Keratinocyte (primary cell): ENCODE measurements at regions not wholly inside any gene's neighbourhood (a gene's known extent, or its start where the extent isn't known, plus 50 kb on each side); places are given as distances from the start of the nearest gene placed in this dataset.

Source experiments
- CTCF ChIP-seq, 3 experiments: IDR thresholded peaks in 1 of 3; conservative IDR thresholded peaks in 1 of 3; optimal IDR thresholded peaks in 1 of 3; 2 replicates in 2 of 3; 3 replicates in 1 of 3; pipeline versions ENCODE3 to v1.5.1; 2011; ENCODE audit warnings: low read length in 3 of 3, mild to moderate bottlenecking in 3 of 3, moderate library complexity in 2 of 3, control low read depth in 1 of 3, inconsistent platforms in 1 of 3; ENCODE audit not compliant: insufficient read depth in 2 of 3; ENCODE audit errors: extremely low read depth in 1 of 3
- EZH2 ChIP-seq: IDR thresholded peaks from one replicate; pipeline ENCODE4 v1.6.1; 2012; ENCODE audit warnings: inconsistent platforms, mild to moderate bottlenecking, low read length, moderate library complexity

DNA sequence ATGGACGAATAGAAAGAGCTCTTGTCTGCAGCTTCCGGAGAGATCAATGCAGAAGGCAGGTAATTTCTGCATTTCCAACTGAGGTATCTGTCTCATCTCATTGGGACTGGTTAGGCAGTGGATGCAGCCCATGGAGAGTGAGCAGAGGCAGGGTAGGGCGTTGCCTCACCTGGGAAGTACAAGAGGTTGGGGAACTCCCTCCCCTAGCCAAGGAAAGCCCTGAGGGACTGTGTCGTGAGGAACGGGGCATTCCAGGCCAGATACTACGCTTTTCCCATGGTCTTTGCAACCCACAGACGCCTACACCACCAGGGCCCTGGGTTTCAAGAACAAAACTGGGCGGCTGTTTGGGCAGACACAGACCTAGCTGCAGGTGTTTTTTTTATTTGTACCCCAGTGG, 186.3 kb downstream of the ETV1 start:
- no peak for TF ChIP-seq CTCF (optimal IDR thresholded peaks at IDR 0.05 in 1 of 3, IDR thresholded peaks at IDR 0.05 in 1 of 3, conservative IDR thresholded peaks at IDR 0.05 in 1 of 3; ENCODE audit: extremely low read depth in 1 of 3, insufficient read depth in 2 of 3, low read length in 3 of 3)
- no peak for TF ChIP-seq EZH2
